ENCODE measurements at regions not wholly inside any gene's neighbourhood (a gene's known extent, or its start where the extent isn't known, plus 50 kb on each side); places are given as distances from the start of the nearest gene placed in this dataset.

DNA sequence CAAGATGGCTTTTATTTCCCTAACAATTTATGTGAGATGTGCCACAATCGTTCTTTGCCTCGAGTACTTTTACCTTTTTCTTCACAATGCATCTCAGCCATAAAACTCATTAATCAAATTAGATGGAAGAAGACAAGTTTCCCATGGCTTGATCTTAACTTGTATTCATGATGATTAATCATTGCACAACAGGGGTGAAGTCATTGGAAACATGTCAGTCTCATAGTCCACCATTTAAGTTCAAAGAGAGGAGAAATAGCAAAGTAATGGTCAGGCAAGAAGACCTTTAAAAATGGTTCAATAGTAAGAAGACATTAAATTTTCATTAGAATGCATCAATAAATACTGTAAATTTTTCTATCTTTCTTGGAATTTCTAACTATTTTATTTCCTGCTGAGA is 136.3 kb downstream of the FOXG1 start:
- Mint-ChIP-seq H3K27ac (no peak overlapping the region), H3K27me3 (ENCODE audit: low read depth) (no peaks in the 10 kb centered on the region), H3K4me3 (no peak overlapping the region), H3K4me1 (ENCODE audit: low read depth) (no peaks in the 10 kb centered on the region), H3K36me3 (ENCODE audit: low read depth) (no peaks in the 10 kb centered on the region), H3K9me3 (peaks cover 6% of the 10 kb centered on the region)

DNA sequence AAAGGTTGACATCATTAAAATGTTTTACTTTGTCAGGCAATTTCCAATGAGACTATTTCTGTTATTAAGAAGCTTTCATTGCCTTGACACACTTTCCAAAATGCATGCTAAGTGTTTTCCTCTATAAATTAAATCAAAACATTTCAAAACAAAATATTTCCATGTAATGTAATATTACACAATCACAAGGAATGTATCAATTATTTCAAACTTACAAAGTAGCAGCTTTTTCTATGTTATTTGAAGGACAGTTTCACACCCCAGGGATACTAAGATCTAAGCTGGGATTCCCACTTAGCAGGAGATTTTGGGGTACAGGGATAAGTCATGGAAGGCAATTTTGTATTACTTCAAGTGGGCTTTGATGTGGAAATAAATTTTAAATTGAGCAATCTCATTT is 144.9 kb downstream of the FOXG1 start:
- no peaks in the 10 kb centered on the region for H3K36me3 Mint-ChIP-seq (ENCODE audit: low read depth)
- H3K27me3 Mint-ChIP-seq (ENCODE audit: low read depth), result no peaks in the 10 kb centered on the region
- no peaks in the 10 kb centered on the region for H3K4me1 Mint-ChIP-seq (ENCODE audit: low read depth)
- H3K9me3 Mint-ChIP-seq, result peaks cover 17% of the 10 kb centered on the region
- no peak overlapping the region for H3K4me3 Mint-ChIP-seq
- no peak overlapping the region for H3K27ac Mint-ChIP-seq

DNA sequence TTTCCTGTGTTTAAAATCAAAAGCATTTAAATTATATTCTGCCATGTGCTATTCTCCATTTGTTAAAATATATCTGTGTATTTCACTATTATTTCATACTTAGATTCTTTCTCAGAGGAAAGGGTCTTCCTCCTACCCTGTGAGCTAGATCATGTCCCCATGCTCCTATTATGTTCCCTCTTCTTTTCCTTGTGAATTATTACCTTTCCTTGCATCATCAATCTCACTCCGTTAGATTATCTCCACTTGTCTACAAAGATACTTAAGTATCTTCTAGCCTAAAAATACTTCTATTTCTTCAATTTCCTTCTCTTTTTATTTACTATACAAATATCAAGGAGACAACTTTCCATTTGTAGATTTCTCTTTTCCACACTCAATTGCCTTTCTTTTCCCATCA is 146.5 kb downstream of the FOXG1 start:
- Mint-ChIP-seq H3K4me3 (no peak overlapping the region), H3K27ac (no peak overlapping the region), H3K9me3 (peaks cover 21% of the 10 kb centered on the region), H3K27me3 (ENCODE audit: low read depth) (no peaks in the 10 kb centered on the region), H3K36me3 (ENCODE audit: low read depth) (no peaks in the 10 kb centered on the region), H3K4me1 (ENCODE audit: low read depth) (no peaks in the 10 kb centered on the region)

DNA sequence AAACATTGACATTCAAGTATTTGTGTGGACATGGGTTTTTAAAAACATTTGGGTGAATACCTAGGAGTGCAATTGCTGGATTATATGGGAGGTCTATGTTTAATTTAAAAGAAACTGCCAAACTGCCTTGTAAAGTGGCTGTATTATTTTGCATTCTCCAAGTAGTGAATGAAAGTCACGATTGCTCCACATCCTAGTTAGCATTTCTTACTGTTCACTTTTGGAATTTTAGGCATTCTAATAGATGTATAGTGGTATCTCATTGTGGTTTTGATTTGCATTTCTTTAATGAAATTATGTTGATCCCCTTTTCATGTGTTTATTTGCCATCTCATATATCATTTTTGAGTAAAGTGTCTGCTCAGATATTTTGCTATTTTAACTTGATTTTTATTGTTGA is 159.5 kb downstream of the FOXG1 start:
- no peaks in the 10 kb centered on the region for H3K4me1 Mint-ChIP-seq (ENCODE audit: low read depth)
- no peaks in the 10 kb centered on the region for H3K27me3 Mint-ChIP-seq (ENCODE audit: low read depth)
- no peak overlapping the region for H3K27ac Mint-ChIP-seq
- no peak overlapping the region for H3K4me3 Mint-ChIP-seq
- no peaks in the 10 kb centered on the region for H3K36me3 Mint-ChIP-seq (ENCODE audit: low read depth)
- peaks cover 26% of the 10 kb centered on the region for H3K9me3 Mint-ChIP-seq

DNA sequence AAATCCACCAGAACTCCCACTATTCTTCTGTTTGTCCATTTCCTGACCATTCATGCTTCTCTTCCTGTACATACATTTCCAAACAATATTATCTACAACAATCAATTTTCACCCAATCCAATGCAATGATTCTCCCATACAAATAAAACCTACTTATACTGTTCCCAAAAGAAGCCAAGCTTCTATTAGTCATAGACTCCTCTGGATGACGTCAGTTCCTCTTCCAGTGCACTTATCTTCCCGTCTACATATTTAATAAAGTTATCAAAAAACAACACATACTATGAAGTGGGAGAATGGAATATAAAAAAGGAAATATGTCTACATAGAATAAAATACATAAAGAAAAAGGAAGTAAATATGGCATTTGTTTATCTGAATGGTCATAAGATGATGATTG is 165.4 kb downstream of the FOXG1 start:
- Mint-ChIP-seq H3K9me3 (peaks cover 45% of the 10 kb centered on the region), H3K36me3 (ENCODE audit: low read depth) (no peaks in the 10 kb centered on the region), H3K27ac (no peak overlapping the region), H3K4me3 (no peak overlapping the region), H3K27me3 (ENCODE audit: low read depth) (no peaks in the 10 kb centered on the region), H3K4me1 (ENCODE audit: low read depth) (no peaks in the 10 kb centered on the region)

DNA sequence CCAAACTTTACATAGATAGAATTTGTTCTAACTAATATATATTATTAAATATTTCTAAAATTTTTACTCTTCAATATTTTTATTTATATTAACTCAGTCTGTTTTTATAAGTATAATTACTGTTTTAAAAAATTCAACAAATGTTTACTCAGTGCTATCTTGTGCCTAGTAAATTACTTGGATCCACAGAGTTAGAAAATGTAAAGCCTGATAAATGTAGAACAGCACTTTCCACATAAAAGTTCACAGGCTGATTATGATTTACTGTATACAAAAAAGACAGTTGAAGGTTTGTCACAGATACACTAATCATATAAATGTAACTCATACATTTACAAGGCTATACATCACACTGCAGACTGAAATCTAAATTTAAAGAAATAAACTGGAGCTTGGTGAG is 170.0 kb downstream of the FOXG1 start:
- Mint-ChIP-seq H3K27me3 (ENCODE audit: low read depth) (no peaks in the 10 kb centered on the region), H3K36me3 (ENCODE audit: low read depth) (no peaks in the 10 kb centered on the region), H3K4me3 (no peak overlapping the region), H3K4me1 (ENCODE audit: low read depth) (no peaks in the 10 kb centered on the region), H3K27ac (no peak overlapping the region), H3K9me3 (peaks cover 26% of the 10 kb centered on the region)

DNA sequence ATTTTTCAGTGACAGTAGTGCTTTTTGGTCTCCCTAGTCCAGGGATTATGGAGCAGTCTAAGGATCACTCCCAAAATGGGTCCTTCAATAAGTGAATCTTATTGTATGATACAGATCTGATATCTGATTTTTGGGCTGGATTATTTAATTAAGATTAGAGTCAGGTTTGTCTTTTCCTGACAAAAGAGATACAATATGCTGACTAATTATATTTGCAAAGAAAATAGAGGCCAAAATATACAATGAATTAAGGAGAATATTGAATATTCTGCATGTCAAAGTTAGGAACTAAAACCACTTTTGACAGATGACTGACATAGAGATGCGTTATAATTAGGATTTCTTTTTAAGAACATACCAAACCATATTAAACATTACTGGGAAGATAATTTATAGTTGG is 175.2 kb downstream of the FOXG1 start:
- H3K9me3 Mint-ChIP-seq, result peaks cover 27% of the 10 kb centered on the region
- H3K4me3 Mint-ChIP-seq, result no peak overlapping the region
- H3K4me1 Mint-ChIP-seq (ENCODE audit: low read depth), result no peaks in the 10 kb centered on the region
- no peak overlapping the region for H3K27ac Mint-ChIP-seq
- no peaks in the 10 kb centered on the region for H3K36me3 Mint-ChIP-seq (ENCODE audit: low read depth)
- no peaks in the 10 kb centered on the region for H3K27me3 Mint-ChIP-seq (ENCODE audit: low read depth)

DNA sequence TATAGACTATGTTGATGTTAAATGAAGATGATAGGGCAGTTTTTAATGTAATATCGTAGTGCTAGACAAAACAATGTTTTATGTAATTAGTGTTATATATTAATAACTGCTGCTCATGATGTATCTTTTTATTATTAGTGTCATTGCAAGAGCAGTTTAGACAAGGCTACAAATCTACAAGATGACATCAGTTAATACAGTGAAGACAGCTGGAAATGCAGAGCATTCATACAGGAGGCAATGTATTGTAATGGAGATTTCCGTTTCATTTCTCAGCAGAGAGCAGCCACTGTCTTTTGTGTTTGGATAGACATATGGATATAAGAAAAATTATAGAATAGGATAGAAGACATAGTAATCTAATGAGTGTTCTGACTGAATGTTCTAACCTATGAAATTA is 178.0 kb downstream of the FOXG1 start:
- H3K4me3 Mint-ChIP-seq, result no peak overlapping the region
- peaks cover 34% of the 10 kb centered on the region for H3K9me3 Mint-ChIP-seq
- H3K4me1 Mint-ChIP-seq (ENCODE audit: low read depth), result no peaks in the 10 kb centered on the region
- H3K27me3 Mint-ChIP-seq (ENCODE audit: low read depth), result no peaks in the 10 kb centered on the region
- H3K27ac Mint-ChIP-seq, result no peak overlapping the region
- H3K36me3 Mint-ChIP-seq (ENCODE audit: low read depth), result no peaks in the 10 kb centered on the region

DNA sequence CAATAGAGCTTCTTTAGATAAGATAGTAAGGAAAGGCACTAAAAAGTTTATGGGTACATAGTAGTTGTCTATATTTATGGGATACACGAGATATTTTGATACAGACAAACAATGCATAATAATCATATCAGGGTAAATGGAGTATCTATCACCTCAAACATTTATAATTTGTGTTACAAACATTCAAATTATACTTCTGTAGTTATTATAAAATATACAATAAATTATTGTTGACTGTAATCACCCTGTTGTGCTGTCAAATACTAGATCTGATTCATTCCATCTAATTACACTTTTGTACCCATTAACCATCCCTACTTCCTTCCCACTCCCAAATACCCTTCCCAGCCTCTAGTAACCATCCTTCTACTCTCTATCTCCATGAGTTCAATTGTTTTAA is 179.7 kb downstream of the FOXG1 start:
- Mint-ChIP-seq H3K4me1 (ENCODE audit: low read depth) (no peaks in the 10 kb centered on the region), H3K27me3 (ENCODE audit: low read depth) (no peaks in the 10 kb centered on the region), H3K9me3 (peaks cover 47% of the 10 kb centered on the region), H3K36me3 (ENCODE audit: low read depth) (no peaks in the 10 kb centered on the region), H3K27ac (no peak overlapping the region), H3K4me3 (no peak overlapping the region)

DNA sequence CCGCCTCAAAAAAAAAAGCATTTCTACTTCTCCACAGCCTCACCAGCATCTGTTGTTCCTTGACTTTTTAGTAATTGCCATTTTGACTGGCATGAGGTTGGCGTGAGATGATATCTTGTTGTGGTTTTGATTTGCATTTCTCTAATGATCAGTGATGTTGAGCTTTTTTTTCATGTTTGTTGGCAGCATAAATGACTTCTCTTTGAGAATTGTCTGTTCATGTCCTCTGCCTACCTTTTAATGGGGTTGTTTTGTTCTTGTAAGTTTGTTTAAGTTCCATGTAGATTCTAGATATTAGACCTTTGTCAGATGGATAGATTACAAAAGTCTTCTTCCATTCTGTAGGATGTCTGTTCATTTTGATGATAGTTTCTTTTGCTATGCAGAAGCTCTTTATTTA is 182.9 kb downstream of the FOXG1 start:
- Mint-ChIP-seq H3K27ac (no peak overlapping the region), H3K27me3 (ENCODE audit: low read depth) (no peaks in the 10 kb centered on the region), H3K9me3 (peaks cover 41% of the 10 kb centered on the region), H3K36me3 (ENCODE audit: low read depth) (no peaks in the 10 kb centered on the region), H3K4me3 (no peak overlapping the region), H3K4me1 (ENCODE audit: low read depth) (no peaks in the 10 kb centered on the region)

DNA sequence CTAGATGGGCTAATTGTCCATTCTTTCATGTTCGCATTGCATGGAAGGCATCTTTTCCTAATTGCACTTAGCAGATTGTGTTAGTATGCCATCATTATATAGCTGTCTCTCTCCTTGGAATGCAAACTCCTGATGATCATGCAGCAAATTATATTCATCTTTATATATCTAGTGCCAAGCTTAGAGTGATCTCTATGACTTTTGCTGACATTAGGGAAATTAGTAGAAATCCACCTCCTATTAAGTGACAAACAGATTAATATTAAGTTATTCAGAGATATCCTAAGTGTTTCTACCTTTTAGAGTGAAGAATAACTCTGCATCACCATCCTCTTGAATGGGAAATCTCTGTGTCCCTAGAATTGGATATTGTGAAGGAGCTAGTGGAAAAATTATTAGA is 185.6 kb downstream of the FOXG1 start:
- H3K9me3 Mint-ChIP-seq, result peaks cover 38% of the 10 kb centered on the region
- H3K36me3 Mint-ChIP-seq (ENCODE audit: low read depth), result no peaks in the 10 kb centered on the region
- H3K4me1 Mint-ChIP-seq (ENCODE audit: low read depth), result no peaks in the 10 kb centered on the region
- H3K4me3 Mint-ChIP-seq, result no peak overlapping the region
- H3K27me3 Mint-ChIP-seq (ENCODE audit: low read depth), result no peaks in the 10 kb centered on the region
- H3K27ac Mint-ChIP-seq, result no peak overlapping the region

DNA sequence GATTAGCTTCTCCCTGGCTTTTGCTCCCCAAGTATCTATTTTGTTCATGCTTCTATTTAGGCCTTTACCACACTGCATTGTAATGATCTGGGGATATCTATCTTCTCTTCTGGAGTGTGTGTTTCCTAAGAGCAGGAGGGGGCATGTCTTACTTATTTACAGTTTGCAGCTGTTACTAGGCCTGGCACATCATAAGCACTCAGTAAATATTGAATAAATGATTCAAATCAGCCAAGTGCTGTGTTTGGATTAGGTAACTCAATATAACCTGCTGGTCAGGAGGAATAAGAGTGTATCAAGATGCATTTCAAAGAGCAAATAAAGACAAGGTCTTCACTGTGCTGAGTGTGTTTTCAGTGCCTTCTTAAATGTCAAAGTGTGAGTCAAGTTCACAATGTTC is 186.1 kb downstream of the FOXG1 start:
- Mint-ChIP-seq H3K9me3 (peaks cover 41% of the 10 kb centered on the region), H3K4me3 (no peak overlapping the region)

DNA sequence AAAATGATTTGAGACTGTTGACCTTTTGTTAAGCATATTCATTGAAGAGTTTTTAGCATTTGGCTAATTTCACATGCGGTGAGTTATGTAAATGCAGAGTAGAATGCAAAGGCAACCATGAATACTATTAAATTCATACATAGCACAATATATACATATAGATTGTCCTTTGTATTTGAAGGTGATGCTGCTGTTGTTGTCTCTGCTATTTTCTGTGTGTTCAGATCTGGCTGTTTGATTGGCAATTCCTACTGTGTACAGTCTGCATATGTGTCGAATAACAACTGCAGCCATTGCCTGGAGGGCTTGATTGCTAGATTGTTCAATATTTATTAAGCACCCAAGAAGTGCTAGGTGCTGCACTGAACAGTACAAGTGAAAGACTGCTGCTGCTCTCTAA is 187.4 kb downstream of the FOXG1 start:
- Mint-ChIP-seq H3K36me3 (ENCODE audit: low read depth) (no peaks in the 10 kb centered on the region), H3K27me3 (ENCODE audit: low read depth) (no peaks in the 10 kb centered on the region), H3K4me3 (no peak overlapping the region), H3K4me1 (ENCODE audit: low read depth) (no peaks in the 10 kb centered on the region), H3K27ac (no peak overlapping the region), H3K9me3 (peaks cover 47% of the 10 kb centered on the region)

More for the DNA sequence above, 186.1 kb downstream of the FOXG1 start:
- H3K27ac Mint-ChIP-seq, result no peak overlapping the region
- no peaks in the 10 kb centered on the region for H3K27me3 Mint-ChIP-seq (ENCODE audit: low read depth)
- H3K4me1 Mint-ChIP-seq (ENCODE audit: low read depth), result no peaks in the 10 kb centered on the region
- no peaks in the 10 kb centered on the region for H3K36me3 Mint-ChIP-seq (ENCODE audit: low read depth)

DNA sequence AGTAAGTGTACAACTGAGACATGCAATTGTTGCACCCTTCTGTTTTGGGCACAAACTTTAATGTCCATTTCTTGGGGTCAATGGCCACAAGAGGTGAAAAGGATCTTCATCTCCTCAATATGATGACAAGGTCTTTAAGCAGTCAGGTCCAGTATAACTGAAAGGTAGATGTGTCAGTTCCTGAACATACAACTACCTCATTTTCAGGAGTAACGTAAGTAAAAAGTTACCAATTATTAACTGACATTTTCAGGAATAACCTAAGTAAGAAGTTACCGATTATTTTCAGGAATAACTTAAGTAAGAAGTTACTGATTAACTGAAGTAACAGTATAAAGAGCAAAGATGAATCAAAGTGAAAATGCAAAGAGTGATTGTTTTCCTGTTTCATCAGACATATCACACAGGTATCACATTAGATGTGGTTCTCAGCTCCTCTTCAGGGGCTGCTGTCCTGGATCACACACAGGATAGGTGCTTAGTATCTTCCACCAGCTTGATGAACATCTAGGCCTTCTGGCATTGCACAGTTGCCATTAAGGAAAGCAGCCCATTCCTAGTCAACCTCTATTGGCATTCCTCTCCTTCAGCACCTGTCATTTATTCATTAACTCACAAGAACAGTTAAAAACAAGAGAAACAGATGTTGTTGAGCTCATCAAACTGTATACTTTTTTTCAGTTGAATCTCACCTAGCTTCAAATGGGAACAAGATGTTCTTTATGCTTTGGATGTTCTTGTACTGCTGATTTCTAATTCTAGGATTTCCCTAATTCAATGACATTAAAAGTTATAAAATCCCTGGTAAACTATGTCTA is 200.0 kb downstream of the FOXG1 start:
- Mint-ChIP-seq H3K4me1 (ENCODE audit: low read depth) (no peaks in the 10 kb centered on the region), H3K36me3 (ENCODE audit: low read depth) (no peaks in the 10 kb centered on the region), H3K27ac (no peak overlapping the region), H3K9me3 (peaks cover 6% of the 10 kb centered on the region), H3K27me3 (ENCODE audit: low read depth) (no peaks in the 10 kb centered on the region), H3K4me3 (no peak overlapping the region)

DNA sequence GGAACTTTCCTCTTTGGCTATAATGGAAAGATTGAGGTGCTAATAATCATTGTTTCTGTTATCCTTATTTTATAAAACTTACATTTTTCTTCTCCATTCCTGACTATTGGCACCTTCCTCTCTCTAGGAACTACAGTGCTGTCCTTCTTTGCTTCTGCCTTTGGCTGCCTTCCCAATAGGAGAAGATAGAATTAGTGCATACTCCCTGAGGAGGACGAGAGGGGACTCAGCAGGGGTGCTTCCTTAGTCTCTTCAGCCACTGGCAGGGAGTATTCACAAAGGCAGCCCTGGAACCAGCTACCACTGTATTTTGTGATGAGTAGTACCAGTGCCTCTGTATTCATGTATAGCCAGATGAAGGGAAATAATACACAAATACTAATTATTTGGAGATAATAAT is 208.5 kb downstream of the FOXG1 start:
- no peaks in the 10 kb centered on the region for H3K36me3 Mint-ChIP-seq (ENCODE audit: low read depth)
- H3K4me3 Mint-ChIP-seq, result no peak overlapping the region
- H3K9me3 Mint-ChIP-seq, result peaks cover 32% of the 10 kb centered on the region
- no peaks in the 10 kb centered on the region for H3K27me3 Mint-ChIP-seq (ENCODE audit: low read depth)
- no peaks in the 10 kb centered on the region for H3K4me1 Mint-ChIP-seq (ENCODE audit: low read depth)
- H3K27ac Mint-ChIP-seq, result no peak overlapping the region

DNA sequence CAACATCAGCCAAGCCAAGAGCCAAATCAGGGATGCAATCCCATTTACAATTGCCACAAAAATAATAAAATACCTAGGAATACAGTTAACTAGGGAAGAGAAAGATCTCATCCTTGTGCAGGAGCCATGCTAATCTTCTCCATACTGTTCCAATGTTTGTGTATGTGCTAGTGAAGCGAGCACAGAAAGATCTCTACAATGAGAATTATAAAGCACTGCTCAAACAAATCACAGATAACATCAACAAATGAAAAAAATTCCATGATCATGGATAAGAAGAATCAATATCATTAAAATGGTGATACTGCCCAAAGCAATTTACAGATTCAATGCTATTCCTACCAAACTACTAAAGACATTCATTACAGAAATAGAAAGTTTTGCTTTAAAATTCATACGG is 215.6 kb downstream of the FOXG1 start:
- Mint-ChIP-seq H3K9me3 (peaks cover 46% of the 10 kb centered on the region), H3K4me3 (no peak overlapping the region), H3K27me3 (ENCODE audit: low read depth) (no peaks in the 10 kb centered on the region), H3K36me3 (ENCODE audit: low read depth) (no peaks in the 10 kb centered on the region), H3K4me1 (ENCODE audit: low read depth) (no peaks in the 10 kb centered on the region), H3K27ac (no peak overlapping the region)
